C4-2B (cell line): ENCODE measurements at regions not wholly inside any gene's neighbourhood (a gene's known extent, or its start where the extent isn't known, plus 50 kb on each side); places are given as distances from the start of the nearest gene placed in this dataset.

Experiments
- ZFX ChIP-seq: fragments of 450-650 bp; IDR thresholded peaks from 2 replicates; pipeline ENCODE4 v1.6.1; 2017
- TF ChIP-seq, protein P1 (sequence below): fragments of 450-650 bp; conservative IDR thresholded peaks from 2 replicates; pipeline ENCODE4 v1.5.1; 2017; ENCODE audit warnings: mild to moderate bottlenecking

- TF ChIP-seq, protein P1, sequence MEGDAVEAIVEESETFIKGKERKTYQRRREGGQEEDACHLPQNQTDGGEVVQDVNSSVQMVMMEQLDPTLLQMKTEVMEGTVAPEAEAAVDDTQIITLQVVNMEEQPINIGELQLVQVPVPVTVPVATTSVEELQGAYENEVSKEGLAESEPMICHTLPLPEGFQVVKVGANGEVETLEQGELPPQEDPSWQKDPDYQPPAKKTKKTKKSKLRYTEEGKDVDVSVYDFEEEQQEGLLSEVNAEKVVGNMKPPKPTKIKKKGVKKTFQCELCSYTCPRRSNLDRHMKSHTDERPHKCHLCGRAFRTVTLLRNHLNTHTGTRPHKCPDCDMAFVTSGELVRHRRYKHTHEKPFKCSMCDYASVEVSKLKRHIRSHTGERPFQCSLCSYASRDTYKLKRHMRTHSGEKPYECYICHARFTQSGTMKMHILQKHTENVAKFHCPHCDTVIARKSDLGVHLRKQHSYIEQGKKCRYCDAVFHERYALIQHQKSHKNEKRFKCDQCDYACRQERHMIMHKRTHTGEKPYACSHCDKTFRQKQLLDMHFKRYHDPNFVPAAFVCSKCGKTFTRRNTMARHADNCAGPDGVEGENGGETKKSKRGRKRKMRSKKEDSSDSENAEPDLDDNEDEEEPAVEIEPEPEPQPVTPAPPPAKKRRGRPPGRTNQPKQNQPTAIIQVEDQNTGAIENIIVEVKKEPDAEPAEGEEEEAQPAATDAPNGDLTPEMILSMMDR = no peak
- TF ChIP-seq ZFX = no peak
Observed at GRCh38 chr7:53988376-53988775, 553.8 kb upstream of the VSTM2A start.
